ENCODE measurements at regions not wholly inside any gene's neighbourhood (a gene's known extent, or its start where the extent isn't known, plus 50 kb on each side); places are given as distances from the start of the nearest gene placed in this dataset.

GRCh38 chr1:29682919-29683295, 446.6 kb downstream of the PTPRU start:
- TF ChIP-seq POLR2A (IDR thresholded peaks at IDR 0.05; ENCODE audit: low read length) = no peak
- TF ChIP-seq GATA1 (IDR thresholded peaks at IDR 0.05; ENCODE audit: low read depth, low read length) = no peak

Data from erythroblast (primary cell).